Loucy (cell line): ENCODE measurements at regions not wholly inside any gene's neighbourhood (a gene's known extent, or its start where the extent isn't known, plus 50 kb on each side); places are given as distances from the start of the nearest gene placed in this dataset.

Experiments
- H2AFZ ChIP-seq: fragments of 200-600 bp; sonication (generic); 2 replicates; pipeline ENCODE4 v1.6.0; 2016; ENCODE audit warnings: antibody characterized with exemption, mild to moderate bottlenecking, low read length, moderate library complexity
- H3F3A ChIP-seq: fragments of 200-600 bp; 2 replicates; pipeline ENCODE4 v1.6.0; 2016; ENCODE audit warnings: antibody characterized with exemption, low read depth, mild to moderate bottlenecking
- H3K27me3 ChIP-seq: fragments of 200-600 bp; sonication (generic); 2 replicates; pipeline ENCODE4 v1.6.1; 2014; ENCODE audit warnings: low read length, mild to moderate bottlenecking; ENCODE audit not compliant: insufficient read depth, poor library complexity, severe bottlenecking
- H3K36me3 ChIP-seq: fragments of 200-600 bp; sonication (generic); 2 replicates; pipeline ENCODE4 v1.6.1; 2016; ENCODE audit warnings: low read length; ENCODE audit not compliant: insufficient read depth
- H3K4me1 ChIP-seq: fragments of 200-600 bp; sonication (generic); 2 replicates; pipeline ENCODE4 v1.5.1; 2014; ENCODE audit warnings: low read length, mild to moderate bottlenecking; ENCODE audit not compliant: insufficient read depth, poor library complexity, severe bottlenecking
- H3K4me2 ChIP-seq: fragments of 200-600 bp; sonication (generic); 2 replicates; pipeline ENCODE4 v1.6.0; 2014; ENCODE audit warnings: antibody characterized with exemption, low read length, low read depth, mild to moderate bottlenecking; ENCODE audit not compliant: poor library complexity, severe bottlenecking
- H3K4me3 ChIP-seq: fragments of 200-600 bp; sonication (generic); 2 replicates; pipeline ENCODE4 v1.5.1; 2014; ENCODE audit warnings: low read length, mild to moderate bottlenecking, mixed read lengths; ENCODE audit not compliant: poor library complexity, severe bottlenecking
- H3K79me2 ChIP-seq: fragments of 200-600 bp; sonication (generic); 2 replicates; pipeline ENCODE4 v1.6.1; 2014; ENCODE audit warnings: low read length; ENCODE audit not compliant: insufficient read depth
- H3K9ac ChIP-seq: fragments of 200-600 bp; sonication (generic); 2 replicates; pipeline ENCODE4 v1.6.0; 2014; ENCODE audit warnings: mild to moderate bottlenecking, low read depth, low read length, moderate library complexity; ENCODE audit not compliant: poor library complexity, severe bottlenecking
- H3K9me2 ChIP-seq: fragments of 200-600 bp; sonication (generic); replicated peaks from 2 replicates; pipeline ENCODE4 v1.6.1; 2016; ENCODE audit warnings: low read depth, low read length, mixed read lengths
- H3K9me3 ChIP-seq: fragments of 200-600 bp; sonication (generic); 2 replicates; pipeline ENCODE4 v1.6.1; 2014; ENCODE audit warnings: mild to moderate bottlenecking, antibody characterized with exemption, low read length, low read depth; ENCODE audit not compliant: insufficient read depth
- H4K20me1 ChIP-seq: fragments of 200-600 bp; sonication (generic); 2 replicates; pipeline ENCODE4 v1.6.0; 2014; ENCODE audit warnings: antibody characterized with exemption, low read length, mild to moderate bottlenecking; ENCODE audit not compliant: insufficient read depth, poor library complexity, severe bottlenecking
- CTCF ChIP-seq: fragments of 200-600 bp; sonication (generic); conservative IDR thresholded peaks from 2 replicates; pipeline ENCODE4 v1.5.1; 2014; ENCODE audit warnings: mild to moderate bottlenecking, antibody characterized with exemption, low read length
- EZH2phosphoT487 ChIP-seq: fragments of 200-600 bp; IDR thresholded peaks from 2 replicates; pipeline ENCODE4 v1.6.1; 2018; ENCODE audit warnings: antibody characterized with exemption, mild to moderate bottlenecking, moderate library complexity, borderline replicate concordance

GRCh38 chr11:70732023-70732880, 333.9 kb downstream of the CTTN start:
- H3K9me2 ChIP-seq = no peaks in the 10 kb centered on the region
- no peak overlapping the region for H2AFZ ChIP-seq
- no peaks in the 10 kb centered on the region for H3K27me3 ChIP-seq
- no peaks in the 10 kb centered on the region for H3K79me2 ChIP-seq
- no peak overlapping the region for H3K4me3 ChIP-seq
- no peaks in the 10 kb centered on the region for H3F3A ChIP-seq
- peaks cover 10% of the 10 kb centered on the region; the same call in 1 of the 2 replicates for H3K9me3 ChIP-seq
- H3K9ac ChIP-seq = no peak overlapping the region
- TF ChIP-seq CTCF (no peak), EZH2phosphoT487 (no peak)
- H3K4me1 ChIP-seq = no peaks in the 10 kb centered on the region
- no peak overlapping the region for H3K4me2 ChIP-seq
- H4K20me1 ChIP-seq = no peaks in the 10 kb centered on the region
- no peaks in the 10 kb centered on the region for H3K36me3 ChIP-seq

GRCh38 chr11:70732881-70733196, 334.5 kb downstream of the CTTN start:
- Histone ChIP-seq H3K36me3 (no peaks in the 10 kb centered on the region), H3F3A (no peaks in the 10 kb centered on the region), H3K79me2 (no peaks in the 10 kb centered on the region), H3K4me3 (no peak overlapping the region), H3K9ac (no peak overlapping the region), H3K27me3 (no peaks in the 10 kb centered on the region), H3K9me3 (peaks cover 9% of the 10 kb centered on the region; the same call in 1 of the 2 replicates), H3K4me1 (no peaks in the 10 kb centered on the region), H4K20me1 (no peaks in the 10 kb centered on the region), H3K4me2 (no peak overlapping the region), H2AFZ (no peak overlapping the region), H3K9me2 (no peaks in the 10 kb centered on the region)
- no peak for TF ChIP-seq CTCF
- no peak for TF ChIP-seq EZH2phosphoT487

- Histone ChIP-seq H4K20me1 (no peaks in the 10 kb centered on the region), H3K9me3 (peaks cover 4% of the 10 kb centered on the region; the same call in 1 of the 2 replicates), H3F3A (no peaks in the 10 kb centered on the region), H3K4me1 (no peaks in the 10 kb centered on the region), H3K4me3 (no peak overlapping the region), H3K9me2 (no peaks in the 10 kb centered on the region), H2AFZ (no peak overlapping the region), H3K36me3 (no peaks in the 10 kb centered on the region), H3K79me2 (no peaks in the 10 kb centered on the region), H3K27me3 (no peaks in the 10 kb centered on the region), H3K9ac (no peak overlapping the region), H3K4me2 (no peak overlapping the region)
- TF ChIP-seq CTCF (no peak), EZH2phosphoT487 (no peak)
Measured at GRCh38 chr11:70733327-70734325, 335.3 kb downstream of the CTTN start.
